ENCODE measurements at regions not wholly inside any gene's neighbourhood (a gene's known extent, or its start where the extent isn't known, plus 50 kb on each side); places are given as distances from the start of the nearest gene placed in this dataset.

- Histone ChIP-seq H3K9me3 (ENCODE audit: control extremely low read depth in 1 of 3, control insufficient read depth in 2 of 3, insufficient read depth in 1 of 3, low read length in 2 of 3) (peaks cover 0 to 7% (median 7%) of the 10 kb centered on the region in 3 donors), H4K20me1 (ENCODE audit: control insufficient read depth, insufficient read depth, low read length, poor library complexity, severe bottlenecking) (no peaks in the 10 kb centered on the region), H3K36me3 (replicated peaks in 1 of 2; ENCODE audit: control extremely low read depth in 1 of 2, control insufficient read depth in 1 of 2, extremely low read depth in 1 of 2, insufficient read depth in 2 of 2, low read length in 1 of 2) (no peaks in the 10 kb centered on the region), H3K79me2 (ENCODE audit: control insufficient read depth, insufficient read depth, low read length) (no peaks in the 10 kb centered on the region), H2AFZ (ENCODE audit: insufficient read depth, low read depth, low read length, poor library complexity, severe bottlenecking) (no peak overlapping the region), H3K27me3 (replicated peaks in 1 of 4; ENCODE audit: control extremely low read depth in 1 of 4, control insufficient read depth in 3 of 4, insufficient read depth in 4 of 4, low read length in 3 of 4) (no peaks in the 10 kb centered on the region), H3K4me3 (ENCODE audit: control extremely low read depth in 1 of 5, extremely low read depth in 1 of 5, insufficient read depth in 1 of 5, low read depth in 2 of 5, low read length in 4 of 5) (no peak overlapping the region), H3K4me2 (replicated peaks; ENCODE audit: low read depth, low read length, poor library complexity, severe bottlenecking) (no peak overlapping the region), H3K9ac (ENCODE audit: low read length) (no peak overlapping the region), H3K27ac (ENCODE audit: low read length in 2 of 2) (no peak overlapping the region), H3K4me1 (ENCODE audit: control insufficient read depth in 2 of 2, insufficient read depth in 2 of 2, low read length in 2 of 2) (no peaks in the 10 kb centered on the region)
- H3K27ac Mint-ChIP-seq, result no peak overlapping the region
- TF ChIP-seq, protein P1, sequence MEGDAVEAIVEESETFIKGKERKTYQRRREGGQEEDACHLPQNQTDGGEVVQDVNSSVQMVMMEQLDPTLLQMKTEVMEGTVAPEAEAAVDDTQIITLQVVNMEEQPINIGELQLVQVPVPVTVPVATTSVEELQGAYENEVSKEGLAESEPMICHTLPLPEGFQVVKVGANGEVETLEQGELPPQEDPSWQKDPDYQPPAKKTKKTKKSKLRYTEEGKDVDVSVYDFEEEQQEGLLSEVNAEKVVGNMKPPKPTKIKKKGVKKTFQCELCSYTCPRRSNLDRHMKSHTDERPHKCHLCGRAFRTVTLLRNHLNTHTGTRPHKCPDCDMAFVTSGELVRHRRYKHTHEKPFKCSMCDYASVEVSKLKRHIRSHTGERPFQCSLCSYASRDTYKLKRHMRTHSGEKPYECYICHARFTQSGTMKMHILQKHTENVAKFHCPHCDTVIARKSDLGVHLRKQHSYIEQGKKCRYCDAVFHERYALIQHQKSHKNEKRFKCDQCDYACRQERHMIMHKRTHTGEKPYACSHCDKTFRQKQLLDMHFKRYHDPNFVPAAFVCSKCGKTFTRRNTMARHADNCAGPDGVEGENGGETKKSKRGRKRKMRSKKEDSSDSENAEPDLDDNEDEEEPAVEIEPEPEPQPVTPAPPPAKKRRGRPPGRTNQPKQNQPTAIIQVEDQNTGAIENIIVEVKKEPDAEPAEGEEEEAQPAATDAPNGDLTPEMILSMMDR (IDR thresholded peaks at IDR 0.05), result no peak
- no peak for TF ChIP-seq EZH2 (IDR thresholded peaks at IDR 0.05; ENCODE audit: borderline replicate concordance, insufficient read depth, low read depth, low read length, poor library complexity, severe bottlenecking)
- no peaks in the 10 kb centered on the region for H3K4me1 Mint-ChIP-seq
- peaks cover under 1% of the 10 kb centered on the region for H3K27me3 Mint-ChIP-seq
- POLR2A ChIA-PET, result no interaction called here
- H3K9me3 Mint-ChIP-seq (ENCODE audit: insufficient read depth), result peaks cover 3% of the 10 kb centered on the region
- intact Hi-C loops (cut with micrococcal nuclease), result no loop called here
- H3K4me3 Mint-ChIP-seq, result no peak overlapping the region
- CTCF ChIA-PET, result no interaction called here
- 81% methylated on average over 2 of the region's 3 CpGs for WGBS (ENCODE audit: insufficient coverage)
- no peak for ATAC-seq (ENCODE audit: low read depth)
- no peak for DNase-seq
Observed at GRCh38 chr2:62370321-62371250, 135.4 kb downstream of the TMEM17 start.

- ChIA-PET CTCF (no interaction called here), POLR2A (no interaction called here)
- Histone ChIP-seq H3K4me1 (ENCODE audit: control insufficient read depth in 2 of 2, insufficient read depth in 2 of 2, low read length in 2 of 2) (no peaks in the 10 kb centered on the region), H3K9ac (ENCODE audit: low read length) (no peak overlapping the region), H4K20me1 (ENCODE audit: control insufficient read depth, insufficient read depth, low read length, poor library complexity, severe bottlenecking) (no peaks in the 10 kb centered on the region), H3K4me3 (ENCODE audit: control extremely low read depth in 1 of 5, extremely low read depth in 1 of 5, insufficient read depth in 1 of 5, low read depth in 2 of 5, low read length in 4 of 5) (no peak overlapping the region), H2AFZ (ENCODE audit: insufficient read depth, low read depth, low read length, poor library complexity, severe bottlenecking) (no peak overlapping the region), H3K79me2 (ENCODE audit: control insufficient read depth, insufficient read depth, low read length) (no peaks in the 10 kb centered on the region), H3K36me3 (replicated peaks in 1 of 2; ENCODE audit: control extremely low read depth in 1 of 2, control insufficient read depth in 1 of 2, extremely low read depth in 1 of 2, insufficient read depth in 2 of 2, low read length in 1 of 2) (no peaks in the 10 kb centered on the region), H3K27ac (ENCODE audit: low read length in 2 of 2) (no peak overlapping the region), H3K9me3 (ENCODE audit: control extremely low read depth in 1 of 3, control insufficient read depth in 2 of 3, insufficient read depth in 1 of 3, low read length in 2 of 3) (peaks cover 0 to 7% (median 7%) of the 10 kb centered on the region in 3 donors), H3K4me2 (replicated peaks; ENCODE audit: low read depth, low read length, poor library complexity, severe bottlenecking) (no peak overlapping the region), H3K27me3 (replicated peaks in 1 of 4; ENCODE audit: control extremely low read depth in 1 of 4, control insufficient read depth in 3 of 4, insufficient read depth in 4 of 4, low read length in 3 of 4) (no peaks in the 10 kb centered on the region)
- WGBS (ENCODE audit: insufficient coverage), result 95% methylated on average over 4 of the region's 4 CpGs
- intact Hi-C loops (cut with micrococcal nuclease), result no loop called here
- no peak for TF ChIP-seq EZH2 (IDR thresholded peaks at IDR 0.05; ENCODE audit: borderline replicate concordance, insufficient read depth, low read depth, low read length, poor library complexity, severe bottlenecking)
- TF ChIP-seq, protein P1 (IDR thresholded peaks at IDR 0.05), result no peak
- Mint-ChIP-seq H3K27me3 (peaks cover 4% of the 10 kb centered on the region), H3K4me3 (no peak overlapping the region), H3K4me1 (peaks cover under 1% of the 10 kb centered on the region), H3K9me3 (ENCODE audit: insufficient read depth) (peaks cover 3% of the 10 kb centered on the region), H3K27ac (no peak overlapping the region)
- DNase-seq (no peak), ATAC-seq (ENCODE audit: low read depth) (no peak)
Observed at GRCh38 chr2:62369541-62370202, 136.3 kb downstream of the TMEM17 start.

Measured in B cell (primary cell).